HG02610 (cell line): ENCODE measurements at regions not wholly inside any gene's neighbourhood (a gene's known extent, or its start where the extent isn't known, plus 50 kb on each side); places are given as distances from the start of the nearest gene placed in this dataset.
"Not testable (repeated sequence)": the region's sequence is repeated elsewhere in the genome, so short reads cannot be mapped to it uniquely, and the experiment has no call there.

Source experiments
- ATAC-seq: cut with Tn5 transposase; IDR thresholded peaks from one replicate; pipeline ENCODE4 v1.9.1; 2021; ENCODE audit warnings: mild to moderate bottlenecking, moderate library complexity; ENCODE audit not compliant: unreplicated experiment

- ATAC-seq: not testable (repeated sequence)
Observed at GRCh38 chrX:123788193-123788592, 55.3 kb upstream of the THOC2 start.

GRCh38 chrX:123788744-123789143 lies 55.9 kb upstream of the THOC2 start:
- ATAC-seq: no peak

- ATAC-seq: peak; percentile 37
Observed at GRCh38 chrX:123797543-123798447, 62.1 kb upstream of the XIAP start.

- ATAC-seq: not testable (repeated sequence)
Observed at GRCh38 chrX:123798706-123799430, 61.0 kb upstream of the XIAP start.

GRCh38 chrX:123801901-123802300 lies 58.0 kb upstream of the XIAP start:
- ATAC-seq: no peak

GRCh38 chrX:123803331-123803983 lies 56.4 kb upstream of the XIAP start:
- ATAC-seq: peak; percentile 61

GRCh38 chrX:123803984-123804365 lies 55.9 kb upstream of the XIAP start:
- ATAC-seq: not testable (repeated sequence)

GRCh38 chrX:123807835-123808416 lies 51.9 kb upstream of the XIAP start:
- ATAC-seq: no peak

GRCh38 chrX:123809854-123810375 lies 49.9 kb upstream of the XIAP start:
- ATAC-seq: no peak
